K562 (cell line): ENCODE measurements at regions not wholly inside any gene's neighbourhood (a gene's known extent, or its start where the extent isn't known, plus 50 kb on each side); places are given as distances from the start of the nearest gene placed in this dataset.

ENCODE experiments used
- CGGBP1 ChIP-seq: fragments of 250-450 bp; sonication (Bioruptor Pico); IDR thresholded peaks from 2 replicates; pipeline ENCODE4 v1.9.0; 2021; ENCODE audit warnings: mild to moderate bottlenecking
- CREB1 ChIP-seq, 2 experiments: sonication (generic) in 1 of 2; formaldehyde crosslinking in 1 of 2; IDR thresholded peaks; 2 replicates each; pipeline versions ENCODE4 v1.6.1 to v1.8.0; 2012 to 2022; ENCODE audit warnings: inconsistent platforms in 1 of 2, mild to moderate bottlenecking in 1 of 2, missing genetic modification reagents in 1 of 2, moderate library complexity in 1 of 2
- CTCF ChIP-seq, 3 experiments: IDR thresholded peaks in 2 of 3; conservative IDR thresholded peaks in 1 of 3; 2 replicates each; pipeline ENCODE4 v1.5.1; 2011 to 2012; ENCODE audit warnings: low read length in 3 of 3, mild to moderate bottlenecking in 3 of 3, control low read depth in 2 of 3, improper control_type of control experiment in 1 of 3, inconsistent platforms in 1 of 3, low read depth in 1 of 3, mixed read lengths in 1 of 3, moderate library complexity in 1 of 3; ENCODE audit not compliant: insufficient read depth in 2 of 3
- ELF4 ChIP-seq: fragments of 450-650 bp; formaldehyde crosslinking; IDR thresholded peaks from 2 replicates; pipeline ENCODE4 v1.4.0; 2022; ENCODE audit warnings: missing genetic modification characterization
- EZH2 ChIP-seq: IDR thresholded peaks from 2 replicates; pipeline ENCODE4 v1.6.1; 2012; ENCODE audit warnings: low read depth, mild to moderate bottlenecking, inconsistent platforms, low read length, borderline replicate concordance
- FOXJ3 ChIP-seq: sonication (generic); formaldehyde crosslinking; IDR thresholded peaks from 2 replicates; pipeline ENCODE4 v1.4.0; 2020; ENCODE audit warnings: mild to moderate bottlenecking, missing genetic modification reagents
- FOXK1 ChIP-seq: sonication (generic); formaldehyde crosslinking; IDR thresholded peaks from 2 replicates; pipeline ENCODE4 v1.8.0; 2022; ENCODE audit warnings: missing genetic modification reagents, mild to moderate bottlenecking, borderline replicate concordance
- POLR2A ChIP-seq: fragments of 450-650 bp; conservative IDR thresholded peaks from 2 replicates; pipeline ENCODE4 v1.6.1; 2016
- ZNF274 ChIP-seq: IDR thresholded peaks from 2 replicates; pipeline ENCODE4 v1.6.1; 2011; ENCODE audit warnings: low read depth, mild to moderate bottlenecking, low read length, moderate library complexity, borderline replicate concordance
- ZNF586 ChIP-seq: fragments of 450-650 bp; formaldehyde crosslinking; conservative IDR thresholded peaks from 2 replicates; pipeline ENCODE4 v1.4.0; 2020; ENCODE audit warnings: mild to moderate bottlenecking, moderate library complexity
- TF ChIP-seq, protein P1 (sequence below): sonication (generic); formaldehyde crosslinking; IDR thresholded peaks from 2 replicates; pipeline ENCODE4 v1.8.1; 2022; ENCODE audit warnings: missing genetic modification reagents

DNA sequence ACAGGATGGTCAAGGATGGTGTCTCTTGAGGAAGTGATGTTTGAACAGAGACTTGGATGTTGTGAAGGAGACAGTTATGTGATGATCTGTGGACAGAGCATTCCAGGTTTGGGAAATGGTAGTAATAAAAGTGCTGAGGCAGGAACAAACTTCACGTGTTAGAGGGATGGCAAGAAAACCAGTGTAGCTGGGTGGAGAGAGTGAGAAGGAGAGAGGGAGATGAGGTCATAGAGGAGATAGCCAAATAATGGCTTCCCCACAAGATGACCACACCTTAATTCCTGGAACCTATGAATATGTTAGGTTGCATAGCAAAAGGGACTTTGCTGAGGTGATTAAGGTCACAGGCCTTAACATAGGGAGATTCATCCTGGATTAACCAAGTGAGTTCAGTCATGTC, 75.6 kb upstream of the GPR50 start:
- TF ChIP-seq CREB1 (IDR thresholded peaks at IDR 0.05) (no peak), CREB1 (CRISPR knock-in tag; IDR thresholded peaks at IDR 0.05) (no peak), CTCF (IDR thresholded peaks at IDR 0.05 in 2 of 3, conservative IDR thresholded peaks at IDR 0.05 in 1 of 3; ENCODE audit: insufficient read depth in 2 of 3, low read depth in 1 of 3, low read length in 3 of 3) (no peak), ELF4 (CRISPR knock-in tag) (no peak), EZH2 (no peak), FOXK1 (CRISPR knock-in tag) (no peak), ZNF274 (no peak), ZNF586 (no peak), CGGBP1 (no peak), FOXJ3 (CRISPR knock-in tag) (no peak), POLR2A (no peak)
- TF ChIP-seq, protein P1, sequence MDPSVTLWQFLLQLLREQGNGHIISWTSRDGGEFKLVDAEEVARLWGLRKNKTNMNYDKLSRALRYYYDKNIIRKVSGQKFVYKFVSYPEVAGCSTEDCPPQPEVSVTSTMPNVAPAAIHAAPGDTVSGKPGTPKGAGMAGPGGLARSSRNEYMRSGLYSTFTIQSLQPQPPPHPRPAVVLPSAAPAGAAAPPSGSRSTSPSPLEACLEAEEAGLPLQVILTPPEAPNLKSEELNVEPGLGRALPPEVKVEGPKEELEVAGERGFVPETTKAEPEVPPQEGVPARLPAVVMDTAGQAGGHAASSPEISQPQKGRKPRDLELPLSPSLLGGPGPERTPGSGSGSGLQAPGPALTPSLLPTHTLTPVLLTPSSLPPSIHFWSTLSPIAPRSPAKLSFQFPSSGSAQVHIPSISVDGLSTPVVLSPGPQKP (CRISPR knock-in tag), result no peak
